Hepatocyte (in vitro differentiated cells): ENCODE measurements at regions not wholly inside any gene's neighbourhood (a gene's known extent, or its start where the extent isn't known, plus 50 kb on each side); places are given as distances from the start of the nearest gene placed in this dataset.

Source experiments
- CTCF ChIP-seq: fragments of 200-600 bp; sonication (generic); IDR thresholded peaks from 2 replicates; pipeline ENCODE4 v1.5.1; 2016; ENCODE audit warnings: antibody characterized with exemption, mild to moderate bottlenecking; ENCODE audit not compliant: poor library complexity
- EZH2phosphoT487 ChIP-seq: fragments of 200-600 bp; sonication (generic); IDR thresholded peaks from one replicate; pipeline ENCODE4 v1.6.1; 2018; ENCODE audit warnings: antibody characterized with exemption, mild to moderate bottlenecking, low read depth, moderate library complexity; ENCODE audit not compliant: unreplicated experiment, severe bottlenecking

GRCh38 chr4:136841526-136841925 lies 690.8 kb downstream of the PCDH18 start:
- TF ChIP-seq CTCF (no peak), EZH2phosphoT487 (no peak)
